MG63 (cell line): ENCODE measurements at regions not wholly inside any gene's neighbourhood (a gene's known extent, or its start where the extent isn't known, plus 50 kb on each side); places are given as distances from the start of the nearest gene placed in this dataset.
"Not testable (repeated sequence)": the region's sequence is repeated elsewhere in the genome, so short reads cannot be mapped to it uniquely, and the experiment has no call there.

Source experiments
- DNase-seq: peaks from one replicate; pipeline ENCODE4 v3.0.0-alpha.2; 2020
- H3K27me3 ChIP-seq: fragments of 250-450 bp; sonication (Bioruptor Pico); 2 replicates; pipeline ENCODE4 v1.5.1; 2020; ENCODE audit warnings: mild to moderate bottlenecking, moderate library complexity
- H3K36me3 ChIP-seq: fragments of 250-450 bp; sonication (Bioruptor Pico); 2 replicates; pipeline ENCODE4 v1.5.1; 2020; ENCODE audit warnings: mild to moderate bottlenecking, moderate library complexity
- H3K4me3 ChIP-seq: fragments of 250-450 bp; sonication (Bioruptor Pico); 2 replicates; pipeline ENCODE4 v1.5.1; 2020; ENCODE audit warnings: mild to moderate bottlenecking, moderate library complexity
- H3K9me3 ChIP-seq: fragments of 250-450 bp; sonication (Bioruptor Pico); 2 replicates; pipeline ENCODE4 v1.5.1; 2020; ENCODE audit warnings: mild to moderate bottlenecking, moderate library complexity

DNA sequence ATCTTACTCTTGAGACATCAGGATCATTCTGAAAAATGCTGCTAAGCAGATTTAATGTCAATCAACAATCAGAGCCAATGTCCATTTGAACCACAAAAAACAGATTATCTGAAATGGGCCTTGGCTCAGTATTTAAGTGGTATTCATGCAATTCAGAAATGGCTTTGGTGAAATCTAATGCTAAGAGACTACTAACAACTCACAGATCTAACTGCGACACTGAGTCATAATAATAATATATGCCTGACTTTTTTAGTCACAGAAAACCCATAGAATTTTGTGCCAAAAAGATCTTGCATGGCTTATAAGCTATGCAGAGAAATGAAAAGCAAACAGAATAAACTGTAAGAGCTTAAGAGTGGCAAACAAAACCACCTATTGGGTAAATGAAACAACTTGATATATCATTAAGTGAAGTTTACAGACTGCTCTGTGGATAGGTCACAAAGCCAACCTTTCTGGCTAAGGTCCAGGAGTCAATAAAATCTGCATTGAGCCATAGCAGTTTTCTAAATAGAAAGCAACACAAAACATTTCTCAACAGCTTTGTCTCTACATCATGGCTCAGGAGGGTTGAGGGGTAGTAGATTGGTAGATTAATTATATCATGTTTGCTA lies 234.3 kb downstream of the LRATD1 start:
- no peaks in the 10 kb centered on the region for H3K27me3 ChIP-seq
- no peak for DNase-seq
- H3K36me3 ChIP-seq, result no peaks in the 10 kb centered on the region
- no peak overlapping the region for H3K4me3 ChIP-seq
- no peaks in the 10 kb centered on the region for H3K9me3 ChIP-seq

DNA sequence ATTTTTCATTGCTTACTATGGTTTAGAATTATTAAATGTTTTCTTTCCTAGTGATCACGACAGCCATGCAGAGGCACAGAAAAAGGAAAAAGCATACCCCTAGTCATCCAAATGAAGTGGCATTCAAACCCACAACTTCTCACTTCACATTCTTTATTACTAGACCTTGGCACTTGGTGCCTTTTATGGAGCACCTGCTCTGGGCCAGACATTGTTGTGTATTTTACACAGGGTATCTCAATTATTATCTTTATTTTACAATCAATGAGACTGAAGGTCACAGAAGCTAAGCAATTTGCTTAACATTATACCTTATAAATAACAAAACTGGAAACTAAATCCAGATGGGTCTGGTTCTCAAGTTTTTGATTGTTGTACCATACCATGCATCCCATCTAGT lies 235.3 kb downstream of the LRATD1 start:
- DNase-seq, result no peak
- Histone ChIP-seq H3K36me3 (no peaks in the 10 kb centered on the region), H3K4me3 (no peak overlapping the region), H3K9me3 (no peaks in the 10 kb centered on the region), H3K27me3 (no peaks in the 10 kb centered on the region)

DNA sequence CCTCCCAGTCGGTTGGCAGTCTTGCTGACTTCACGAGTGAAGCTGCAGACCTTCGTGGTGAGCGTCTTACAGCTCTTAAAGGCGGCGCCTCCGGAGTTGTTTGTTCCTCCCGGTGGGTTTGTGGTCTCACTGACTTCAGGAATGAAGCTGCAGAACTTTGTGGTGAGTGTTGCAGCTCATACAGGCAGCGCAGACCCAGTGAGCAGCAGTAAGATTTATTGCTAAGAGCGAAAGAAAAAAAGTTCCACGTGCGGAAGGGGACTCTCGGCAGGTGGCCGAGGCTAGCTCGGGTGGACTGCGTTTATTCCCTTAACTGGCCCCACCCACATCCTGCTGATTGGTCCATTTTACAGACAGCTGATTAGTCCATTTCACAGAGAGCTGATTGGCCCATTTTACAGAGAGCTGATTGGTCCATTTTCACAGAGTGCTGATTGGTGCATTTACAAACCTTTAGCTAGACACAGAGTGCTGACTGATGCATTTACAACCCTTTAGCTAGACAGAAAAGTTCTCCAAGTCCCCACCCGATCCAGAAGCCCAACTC lies 240.3 kb downstream of the LRATD1 start:
- H3K4me3 ChIP-seq, result no peak overlapping the region
- DNase-seq, result no peak
- H3K36me3 ChIP-seq, result no peaks in the 10 kb centered on the region
- no peaks in the 10 kb centered on the region for H3K27me3 ChIP-seq
- H3K9me3 ChIP-seq, result peaks cover 3% of the 10 kb centered on the region; the same call in 1 of the 2 replicates

DNA sequence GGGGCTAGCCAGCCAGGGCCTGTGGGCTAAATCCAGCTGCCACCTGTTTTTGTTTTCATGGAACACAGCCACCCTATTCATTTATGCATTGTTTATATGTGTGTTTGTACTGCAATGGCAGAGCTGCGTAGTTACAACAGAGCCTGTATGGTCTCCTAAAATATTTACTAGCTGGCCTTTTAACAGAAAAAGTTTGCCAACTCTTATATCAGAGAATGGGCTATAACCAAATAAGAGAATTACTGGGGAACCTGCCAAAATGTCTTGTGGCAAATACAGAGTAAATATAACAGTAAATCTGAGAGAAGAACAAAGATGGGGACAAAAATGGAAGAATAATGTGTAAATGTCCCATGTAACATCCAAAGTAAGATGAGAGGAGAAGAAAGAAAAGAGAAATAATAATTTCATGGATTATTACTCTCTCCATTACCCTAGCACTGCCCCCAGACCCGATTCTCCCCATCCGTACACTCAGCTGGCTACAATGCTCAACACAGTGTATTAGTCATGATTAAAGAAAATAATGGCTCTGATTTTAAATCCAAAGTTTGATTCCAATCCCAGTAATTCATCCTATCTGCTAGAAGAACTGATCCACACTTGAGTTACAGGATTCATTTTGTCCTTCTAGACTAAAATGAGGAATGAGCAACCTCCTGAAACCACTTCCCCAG lies 249.3 kb downstream of the LRATD1 start:
- DNase-seq, result peak; percentile 23
- H3K9me3 ChIP-seq, result no peaks in the 10 kb centered on the region

DNA sequence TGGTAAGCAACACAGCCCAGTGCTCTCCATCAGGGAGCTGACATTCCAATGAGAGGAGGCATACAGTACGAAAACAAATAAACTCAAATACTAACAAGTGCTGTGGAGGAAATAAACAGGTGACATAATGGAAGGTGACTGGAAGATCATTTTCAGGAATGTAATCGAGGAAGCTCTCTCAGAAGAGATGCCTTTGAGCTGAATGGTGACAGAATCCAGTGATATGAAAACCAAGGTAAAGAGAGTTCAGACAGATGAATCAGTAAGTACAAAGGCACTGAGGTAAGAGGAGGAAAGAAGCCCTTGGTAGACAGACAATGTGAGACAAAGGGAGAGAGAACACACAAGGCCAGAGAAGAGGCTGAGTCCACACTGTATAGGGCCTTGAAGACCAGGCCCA lies 252.1 kb downstream of the LRATD1 start:
- Histone ChIP-seq H3K36me3 (no peaks in the 10 kb centered on the region), H3K4me3 (no peak overlapping the region), H3K27me3 (no peaks in the 10 kb centered on the region), H3K9me3 (no peaks in the 10 kb centered on the region)
- no peak for DNase-seq

More for the DNA sequence above, 249.3 kb downstream of the LRATD1 start:
- Histone ChIP-seq H3K4me3 (no peak overlapping the region), H3K36me3 (no peaks in the 10 kb centered on the region), H3K27me3 (no peaks in the 10 kb centered on the region)

DNA sequence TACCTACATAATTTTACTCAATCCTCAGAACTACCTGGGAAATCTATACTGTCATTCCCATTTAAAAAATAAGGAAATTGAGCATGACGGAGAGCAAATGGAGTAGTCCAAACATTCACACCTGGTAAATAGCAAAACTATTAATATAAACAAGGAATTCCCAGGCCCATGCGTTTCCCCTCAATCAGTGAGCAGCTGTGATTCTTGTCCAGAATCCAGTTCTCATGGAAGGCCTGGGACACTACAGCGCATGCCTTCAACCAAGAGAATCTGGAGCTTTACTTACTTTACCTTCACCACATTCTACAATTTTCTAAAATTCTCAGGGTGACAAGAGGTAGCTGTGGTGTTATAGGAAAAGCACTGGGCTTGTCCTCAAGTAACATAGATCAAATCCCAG lies 259.0 kb downstream of the LRATD1 start:
- no peak overlapping the region for H3K4me3 ChIP-seq
- H3K9me3 ChIP-seq, result no peaks in the 10 kb centered on the region
- H3K27me3 ChIP-seq, result no peaks in the 10 kb centered on the region
- no peak for DNase-seq
- H3K36me3 ChIP-seq, result no peaks in the 10 kb centered on the region

DNA sequence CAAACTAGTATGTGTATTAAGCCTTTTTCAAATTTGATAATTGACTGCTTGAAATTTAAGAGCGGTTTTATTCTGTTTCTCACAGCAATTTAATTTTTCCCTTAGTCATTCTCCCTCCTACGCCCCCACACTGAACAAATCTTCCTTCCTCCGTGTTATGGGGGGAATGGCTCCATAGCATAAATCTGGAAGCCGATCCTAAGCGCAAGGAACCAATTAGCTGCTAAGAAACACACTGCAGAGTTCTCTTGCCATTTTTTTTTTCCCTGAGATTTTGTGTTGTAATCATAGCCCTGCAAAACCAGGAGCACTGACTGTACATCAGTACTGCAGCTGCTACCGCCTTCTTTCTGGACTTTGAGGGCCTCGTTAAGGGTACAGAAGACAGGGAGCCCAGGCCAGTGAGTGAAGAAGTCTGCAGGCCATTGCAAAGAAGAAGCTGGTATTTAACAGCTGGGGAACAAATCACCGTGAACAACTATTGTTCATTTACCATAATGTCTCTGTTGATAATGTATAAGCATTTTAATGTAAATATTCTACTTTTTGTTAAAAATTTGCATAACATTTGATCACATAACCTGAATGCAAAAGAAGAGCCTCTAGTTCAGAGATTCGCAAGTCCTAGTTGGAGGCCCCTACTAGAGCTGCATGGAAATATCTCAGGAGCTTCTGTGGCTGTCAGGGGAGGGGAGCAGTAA lies 264.0 kb downstream of the LRATD1 start:
- Histone ChIP-seq H3K4me3 (no peak overlapping the region), H3K9me3 (no peaks in the 10 kb centered on the region), H3K36me3 (no peaks in the 10 kb centered on the region), H3K27me3 (no peaks in the 10 kb centered on the region)
- DNase-seq, result no peak

DNA sequence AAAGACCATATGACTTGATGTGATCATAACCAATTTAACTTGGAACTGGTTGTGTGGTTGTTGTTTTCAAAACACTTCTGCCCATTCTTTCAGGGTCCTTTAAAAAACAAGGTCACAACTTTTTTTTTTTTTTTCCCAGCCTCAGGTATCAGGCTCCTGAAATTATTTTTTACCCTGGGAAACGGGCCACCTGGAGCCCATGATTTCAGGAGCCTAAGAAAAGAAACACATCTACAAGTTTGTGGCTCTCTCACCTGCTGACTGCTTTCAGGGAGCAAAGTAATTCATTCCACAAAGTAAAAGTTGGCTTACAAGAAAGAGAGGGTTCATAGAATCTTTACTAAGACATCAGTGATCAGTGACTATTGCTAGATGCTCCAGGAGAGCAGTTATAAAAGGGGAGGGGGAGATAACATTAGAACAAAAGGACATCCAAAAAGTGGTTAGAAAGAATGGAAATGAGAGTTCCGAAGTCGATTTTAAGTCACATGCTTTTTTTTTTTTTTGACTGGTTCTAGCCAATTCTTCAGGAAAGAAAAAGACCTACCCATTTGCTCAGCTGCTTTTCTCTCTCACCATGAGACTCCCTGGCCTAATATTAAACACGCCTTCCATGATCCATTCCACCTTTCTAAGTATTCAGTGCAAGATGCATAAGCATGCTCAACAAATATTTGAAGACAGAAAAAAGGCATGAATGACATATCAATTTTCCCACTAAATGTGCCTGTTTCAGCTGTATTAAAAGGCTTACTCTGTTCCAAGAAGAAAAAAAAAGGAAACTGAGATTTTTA lies 267.3 kb downstream of the LRATD1 start:
- no peak for DNase-seq
- H3K27me3 ChIP-seq, result no peaks in the 10 kb centered on the region

DNA sequence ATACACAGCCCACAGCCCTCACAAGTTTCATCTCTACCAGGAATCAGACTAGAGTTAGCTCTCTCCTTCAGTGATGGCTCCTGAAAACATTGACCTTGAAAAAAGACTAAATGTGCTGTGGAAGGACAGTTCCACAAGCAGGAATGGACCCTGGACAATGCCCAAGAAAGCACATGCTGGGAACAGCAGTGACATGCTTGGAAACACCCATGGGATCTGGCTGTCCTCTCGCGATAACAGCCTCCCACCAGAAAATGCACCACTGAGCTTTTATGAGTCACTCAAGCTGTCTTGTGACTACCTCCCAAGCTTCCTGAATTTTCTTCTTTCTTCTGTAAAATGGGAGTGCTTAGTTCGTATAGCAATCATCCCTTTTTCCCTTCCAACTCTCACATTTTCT lies 269.2 kb downstream of the LRATD1 start:
- no peaks in the 10 kb centered on the region for H3K27me3 ChIP-seq
- H3K4me3 ChIP-seq, result no peak overlapping the region
- H3K9me3 ChIP-seq, result no peaks in the 10 kb centered on the region
- DNase-seq, result no peak
- no peaks in the 10 kb centered on the region for H3K36me3 ChIP-seq

More for the DNA sequence above, 267.3 kb downstream of the LRATD1 start:
- H3K9me3 ChIP-seq, result no peaks in the 10 kb centered on the region
- H3K36me3 ChIP-seq, result no peaks in the 10 kb centered on the region
- H3K4me3 ChIP-seq, result no peak overlapping the region

DNA sequence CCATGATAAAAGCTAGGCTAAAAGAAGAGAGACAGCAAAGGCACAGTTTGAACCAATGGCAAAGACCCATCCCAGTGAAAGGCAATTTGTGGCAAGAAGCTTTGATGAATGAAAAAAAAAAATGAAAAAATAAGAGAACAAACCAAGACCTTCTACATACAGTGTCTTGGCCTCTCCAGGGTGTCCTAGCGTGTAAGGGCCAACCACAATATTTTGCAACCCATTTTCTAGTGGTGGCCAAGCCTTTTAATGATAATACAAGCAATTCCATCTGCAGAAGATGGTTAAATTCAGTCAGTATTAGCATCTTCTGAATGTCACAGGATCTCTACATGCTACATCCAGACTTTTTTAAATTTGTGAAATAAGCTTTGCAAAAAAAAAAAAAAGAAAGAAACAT lies 270.4 kb downstream of the LRATD1 start:
- H3K36me3 ChIP-seq, result no peaks in the 10 kb centered on the region
- H3K9me3 ChIP-seq, result no peaks in the 10 kb centered on the region
- no peak overlapping the region for H3K4me3 ChIP-seq
- no peak for DNase-seq
- no peaks in the 10 kb centered on the region for H3K27me3 ChIP-seq

DNA sequence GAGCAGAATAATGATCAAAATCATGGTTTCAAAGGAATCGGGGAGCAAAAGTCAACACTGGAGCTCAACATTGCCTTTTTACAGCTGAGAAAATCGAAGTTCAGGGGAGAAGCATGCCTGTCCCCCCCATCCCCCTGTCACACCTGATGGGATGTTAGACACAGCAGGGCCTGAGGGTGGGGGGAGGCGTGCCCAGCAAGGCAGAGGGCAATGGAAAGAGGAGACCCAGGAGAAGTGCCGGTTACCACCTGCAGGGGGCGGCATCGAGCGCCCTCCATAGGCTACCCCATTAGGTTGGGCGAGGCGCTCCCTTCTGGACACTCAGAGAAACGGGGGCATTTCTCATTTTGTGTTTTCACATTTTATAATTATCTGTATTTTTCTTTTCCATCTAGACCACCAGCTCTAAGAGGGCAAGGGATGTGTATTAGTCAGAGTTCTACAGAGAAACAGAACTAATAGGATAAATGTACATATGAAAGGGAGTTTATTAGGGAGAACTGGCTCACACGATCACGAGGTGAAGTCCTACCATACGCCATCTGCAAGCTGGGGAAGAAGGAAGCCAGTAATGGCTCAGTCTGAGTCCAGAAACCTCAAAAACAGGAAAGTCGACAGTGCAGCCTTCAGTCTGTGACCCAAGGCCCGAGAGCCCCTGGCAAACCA lies 271.3 kb downstream of the LRATD1 start:
- peak; percentile 55 for DNase-seq
- H3K27me3 ChIP-seq, result no peaks in the 10 kb centered on the region
- no peak overlapping the region for H3K4me3 ChIP-seq
- H3K9me3 ChIP-seq, result no peaks in the 10 kb centered on the region
- H3K36me3 ChIP-seq, result no peaks in the 10 kb centered on the region

DNA sequence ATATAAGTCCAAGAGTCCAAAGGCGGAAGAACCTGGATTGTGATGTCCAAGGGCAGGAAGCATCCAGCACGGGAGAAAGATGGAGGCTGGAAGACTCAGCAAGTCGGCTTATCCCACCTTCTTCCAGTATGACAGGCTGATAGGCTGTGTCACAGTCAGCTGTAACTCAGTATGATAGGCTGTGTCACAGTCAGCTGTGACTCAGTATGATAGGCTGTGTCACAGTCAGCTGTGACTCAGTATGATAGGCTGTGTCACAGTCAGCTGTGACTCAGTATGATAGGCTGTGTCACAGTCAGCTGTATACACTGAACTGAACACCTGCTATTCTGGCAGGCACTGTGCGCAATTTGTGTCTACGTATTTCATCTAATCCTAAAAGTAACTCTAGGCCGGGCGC lies 271.9 kb downstream of the LRATD1 start:
- not testable (repeated sequence) for H3K9me3 ChIP-seq, H3K4me3 ChIP-seq, H3K27me3 ChIP-seq, DNase-seq, H3K36me3 ChIP-seq

DNA sequence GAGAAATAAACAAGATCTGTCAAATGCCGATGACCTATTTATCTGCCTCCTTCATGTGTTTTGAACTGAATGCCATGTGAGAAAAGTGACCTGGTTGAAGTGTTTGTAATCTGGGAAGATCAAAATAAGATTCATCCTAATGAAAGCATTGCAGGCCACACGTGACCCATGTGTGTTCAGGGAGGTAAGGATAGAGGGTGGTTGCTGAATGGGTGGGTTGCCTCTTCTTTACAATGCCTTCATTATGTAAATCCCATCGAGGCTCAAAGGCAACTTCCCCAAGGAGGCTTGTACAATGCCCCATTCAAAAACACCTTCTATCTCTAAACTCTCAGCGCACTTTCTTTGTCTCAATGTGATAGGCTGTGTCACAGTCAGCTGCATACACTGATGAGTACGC lies 273.1 kb downstream of the LRATD1 start:
- H3K27me3 ChIP-seq, result no peaks in the 10 kb centered on the region
- H3K9me3 ChIP-seq, result no peaks in the 10 kb centered on the region
- H3K36me3 ChIP-seq, result no peaks in the 10 kb centered on the region
- no peak for DNase-seq
- no peak overlapping the region for H3K4me3 ChIP-seq

DNA sequence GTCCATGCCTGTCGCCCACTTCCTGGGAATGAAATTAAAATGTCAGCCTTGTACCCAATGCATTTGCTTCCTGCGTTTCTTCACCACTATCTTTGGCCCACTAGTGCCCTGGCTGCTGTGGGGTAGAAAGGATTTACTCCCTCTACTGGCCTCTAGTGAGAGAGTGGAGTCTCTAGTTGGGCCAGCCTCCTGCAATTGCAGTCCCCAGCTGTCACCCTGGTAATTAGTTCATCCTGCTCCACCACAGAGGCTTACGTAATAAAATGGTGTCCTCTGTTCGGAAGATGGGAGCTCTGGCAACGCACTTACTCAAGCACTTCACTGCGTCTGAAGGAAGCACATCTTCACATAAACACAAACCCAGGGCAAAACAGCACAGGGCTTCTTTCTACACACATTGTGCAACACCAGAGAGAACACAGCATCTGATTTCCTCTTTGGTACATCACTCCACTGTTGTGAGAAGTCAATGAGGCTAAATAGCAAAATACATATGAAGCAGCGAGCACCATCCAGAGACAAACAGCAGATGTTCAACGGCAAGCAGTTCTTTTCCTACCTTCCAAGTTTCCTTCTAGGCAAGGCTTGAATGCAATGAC lies 274.6 kb downstream of the LRATD1 start:
- no peaks in the 10 kb centered on the region for H3K36me3 ChIP-seq
- no peak overlapping the region for H3K4me3 ChIP-seq
- DNase-seq, result no peak
- H3K27me3 ChIP-seq, result no peaks in the 10 kb centered on the region
- no peaks in the 10 kb centered on the region for H3K9me3 ChIP-seq

DNA sequence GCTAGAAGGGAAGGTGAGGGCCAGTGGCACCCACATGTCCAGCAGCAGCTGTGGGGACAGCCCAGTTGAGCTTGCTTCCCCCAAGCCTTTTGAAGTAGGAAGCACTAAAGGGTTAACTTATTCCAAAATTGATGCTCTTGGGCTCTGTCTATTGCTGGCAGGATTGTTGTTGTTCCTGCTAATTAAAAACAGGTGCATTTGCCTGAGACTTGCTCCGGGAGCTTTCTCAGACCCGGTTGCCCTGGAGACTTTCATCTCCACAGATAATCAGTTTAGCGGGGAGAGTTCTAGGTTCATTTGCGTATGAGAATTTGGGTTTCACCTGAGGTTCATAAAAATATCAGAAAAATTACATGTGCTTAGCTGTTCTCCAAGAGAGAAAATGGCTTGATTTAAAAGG lies 277.3 kb downstream of the LRATD1 start:
- Histone ChIP-seq H3K9me3 (no peaks in the 10 kb centered on the region), H3K36me3 (no peaks in the 10 kb centered on the region), H3K4me3 (no peak overlapping the region), H3K27me3 (no peaks in the 10 kb centered on the region)
- no peak for DNase-seq

DNA sequence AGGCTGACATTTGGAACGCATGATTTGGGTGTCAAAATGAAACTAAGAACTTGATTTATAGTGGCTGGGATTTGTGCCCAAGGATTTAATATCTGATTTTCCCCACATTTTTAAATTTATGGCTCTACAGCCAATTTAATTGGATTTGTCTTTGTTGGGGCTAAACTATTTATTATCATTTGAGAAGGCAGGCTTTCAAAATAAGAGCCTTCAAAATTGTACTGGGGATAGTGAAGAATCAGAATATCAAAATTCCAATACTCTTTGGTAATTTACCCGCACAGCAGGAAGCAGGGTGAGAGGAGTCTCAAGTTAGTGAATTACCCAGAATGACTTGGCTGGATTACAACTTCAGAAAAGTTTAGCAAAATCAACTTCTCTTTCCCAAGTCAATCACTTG lies 278.1 kb downstream of the LRATD1 start:
- Histone ChIP-seq H3K36me3 (no peaks in the 10 kb centered on the region), H3K27me3 (no peaks in the 10 kb centered on the region), H3K9me3 (no peaks in the 10 kb centered on the region), H3K4me3 (no peak overlapping the region)
- DNase-seq, result peak; percentile 8
